K562 (cell line): ENCODE measurements at regions not wholly inside any gene's neighbourhood (a gene's known extent, or its start where the extent isn't known, plus 50 kb on each side); places are given as distances from the start of the nearest gene placed in this dataset.

Experiments used
- ATAC-seq: fragments of 200-7000 bp; cut with Tn5 transposase; 3 replicates; pipeline ENCODE4 v1.9.1; 2020; ENCODE audit warnings: moderate library complexity
- BruUV-seq: library from RNA; stranded (reverse); fragments of 400-500 nt; replicated peaks from 2 replicates; lab custom pipeline; 2021; lab: Mats Ljungman, UMichigan
- CTCF ChIA-PET: fragments of 300-600 bp; formaldehyde crosslinking; extraction: SDS; loops from one replicate; lab custom pipeline; 2021; ENCODE audit warnings: low intra/inter-chr PET ratio; lab: Yijun Ruan, JAX
- POLR2A ChIA-PET: fragments of 300-600, 350-650 bp; sonication (Branson Sonifier 250); formaldehyde crosslinking; extraction: SDS; loops from one replicate; lab custom pipeline; 2021; ENCODE audit warnings: antibody characterized with exemption, inconsistent platforms; lab: Yijun Ruan, JAX
- DNase-seq, 4 experiments: peaks; one replicate each; pipeline versions ENCODE4 v3.0.0 to v3.0.0-alpha.2; 2011 to 2018; ENCODE audit warnings: low spot score in 3 of 4, mixed read lengths in 3 of 4; ENCODE audit errors: extremely low read depth in 1 of 4
- FAIRE-seq: peaks from 2 replicates; lab custom pipeline; 2011; peaks lifted over from hg19 to GRCh38; lab: Jason Lieb, UNC
- H2AFZ ChIP-seq: 2 replicates; pipeline ENCODE4 v1.6.0; 2011; ENCODE audit warnings: low read depth, low read length, control low read depth, inconsistent platforms
- H3K27ac ChIP-seq: fragments of 200-600 bp; 3 replicates; pipeline ENCODE4 v1.8.0; 2011; ENCODE audit warnings: low read depth, mild to moderate bottlenecking, control low read depth, inconsistent platforms, low read length, moderate library complexity, mixed read lengths; ENCODE audit errors: extremely low read depth
- H3K27me3 ChIP-seq, 2 experiments: fragments of 300-600 bp in 1 of 2; 2 replicates in 1 of 2; 3 replicates in 1 of 2; pipeline versions ENCODE4 v1.6.0 to v1.8.0; 2011; ENCODE audit warnings: inconsistent platforms in 2 of 2, low read length in 2 of 2, mild to moderate bottlenecking in 1 of 2, mixed read lengths in 1 of 2, moderate library complexity in 1 of 2; ENCODE audit not compliant: control insufficient read depth in 2 of 2, insufficient read depth in 2 of 2
- H3K36me3 ChIP-seq: fragments of 300-600 bp; 3 replicates; pipeline ENCODE4 v1.8.0; 2011; ENCODE audit warnings: mild to moderate bottlenecking, low read length, inconsistent platforms; ENCODE audit not compliant: control insufficient read depth, insufficient read depth
- H3K4me1 ChIP-seq, 2 experiments: fragments of 200-600 bp in 1 of 2; replicated peaks in 1 of 2; 2 replicates in 1 of 2; 3 replicates in 1 of 2; pipeline versions ENCODE4 v1.5.1 to v1.8.0; 2011; ENCODE audit warnings: inconsistent platforms in 2 of 2, low read length in 2 of 2, mild to moderate bottlenecking in 1 of 2, mixed read lengths in 1 of 2, moderate library complexity in 1 of 2; ENCODE audit not compliant: control insufficient read depth in 2 of 2, insufficient read depth in 2 of 2
- H3K4me2 ChIP-seq: 2 replicates; pipeline ENCODE4 v1.6.1; 2011; ENCODE audit warnings: low read length, control low read depth, inconsistent platforms, mixed read lengths; ENCODE audit not compliant: insufficient read depth
- H3K4me3 ChIP-seq: fragments of 200-600 bp; sonication (generic), shearing (Covaris generic); 2 replicates; pipeline ENCODE4 v1.5.1; 2016; ENCODE audit warnings: control low read depth, inconsistent platforms
- H3K79me2 ChIP-seq: fragments of 200-600 bp; 3 replicates; pipeline ENCODE4 v1.8.0; 2011; ENCODE audit warnings: low read length, inconsistent platforms; ENCODE audit not compliant: control insufficient read depth, insufficient read depth
- H3K9ac ChIP-seq, 2 experiments: 2 replicates each; pipeline versions ENCODE4 v1.6.0 to v1.6.1; 2011; ENCODE audit warnings: low read depth in 2 of 2, low read length in 2 of 2, control low read depth in 1 of 2, inconsistent platforms in 1 of 2, mild to moderate bottlenecking in 1 of 2, mixed read lengths in 1 of 2; ENCODE audit not compliant: insufficient read depth in 1 of 2
- H3K9me1 ChIP-seq: one replicate; pipeline ENCODE4 v1.6.0; 2011; ENCODE audit warnings: inconsistent platforms, mild to moderate bottlenecking, low read length, moderate library complexity; ENCODE audit not compliant: control insufficient read depth, insufficient read depth
- H3K9me3 ChIP-seq: replicated peaks from 2 replicates; pipeline ENCODE4 v1.5.1; 2011; ENCODE audit warnings: low read depth, low read length, inconsistent platforms; ENCODE audit not compliant: control insufficient read depth, insufficient read depth
- H4K20me1 ChIP-seq: replicated peaks from 2 replicates; pipeline ENCODE4 v1.6.1; 2011; ENCODE audit warnings: low read length, inconsistent platforms, mixed read lengths; ENCODE audit not compliant: control insufficient read depth, insufficient read depth
- ADNP ChIP-seq: fragments of 200-800 bp; sonication (Bioruptor generic); IDR thresholded peaks from 2 replicates; pipeline ENCODE4 v1.6.1; 2016; ENCODE audit warnings: missing genetic modification characterization, missing compliant biosample characterization
- CCNT2 ChIP-seq: IDR thresholded peaks from 2 replicates; pipeline ENCODE4 v1.6.1; 2011; ENCODE audit warnings: borderline replicate concordance, low read depth, mild to moderate bottlenecking, moderate library complexity, mixed read lengths, low read length; ENCODE audit not compliant: insufficient read length; ENCODE audit errors: extremely low read depth
- HDAC1 ChIP-seq, 2 experiments: fragments of 450-650 bp; IDR thresholded peaks; 2 replicates each; pipeline ENCODE4 v1.6.1; 2016 to 2017; ENCODE audit warnings: inconsistent platforms in 1 of 2, mild to moderate bottlenecking in 1 of 2, moderate library complexity in 1 of 2
- HLTF ChIP-seq: fragments of 450-650 bp; IDR thresholded peaks from 2 replicates; pipeline ENCODE4 v1.6.1; 2016
- NFE2 ChIP-seq: IDR thresholded peaks from 2 replicates; pipeline ENCODE4 v1.6.1; 2014; ENCODE audit warnings: antibody characterized with exemption, low read depth
- NR0B1 ChIP-seq: fragments of 450-650 bp; IDR thresholded peaks from one replicate; pipeline ENCODE4 v1.6.1; 2018; ENCODE audit warnings: mild to moderate bottlenecking, moderate library complexity; ENCODE audit not compliant: partially characterized antibody
- PHF8 ChIP-seq: fragments of 200-600 bp; sonication (generic); IDR thresholded peaks from 2 replicates; pipeline ENCODE4 v1.6.1; 2012; ENCODE audit warnings: mixed run types, mild to moderate bottlenecking, inconsistent platforms, low read length, moderate library complexity, borderline replicate concordance
- ZBTB40 ChIP-seq, 2 experiments: fragments of 450-650 bp in 1 of 2; sonication (generic) in 1 of 2; formaldehyde crosslinking in 1 of 2; IDR thresholded peaks; 2 replicates each; pipeline versions ENCODE4 v1.7.1 to v1.9.0; 2016 to 2022; ENCODE audit warnings: inconsistent platforms in 1 of 2, mild to moderate bottlenecking in 1 of 2, missing genetic modification reagents in 1 of 2
- ZNF175 ChIP-seq: fragments of 200-800 bp; sonication (Bioruptor generic); IDR thresholded peaks from 2 replicates; pipeline ENCODE4 v1.6.1; 2016; ENCODE audit warnings: low read depth, mild to moderate bottlenecking, missing genetic modification characterization, missing compliant biosample characterization
- ZNF445 ChIP-seq: fragments of 250-450 bp; sonication (Bioruptor Pico); IDR thresholded peaks from 2 replicates; pipeline ENCODE4 v1.4.0; 2020; ENCODE audit warnings: low read depth, mild to moderate bottlenecking, moderate library complexity
- ZNF551 ChIP-seq: fragments of 250-450 bp; sonication (Bioruptor Pico); IDR thresholded peaks from 2 replicates; pipeline ENCODE4 v1.5.0; 2021; ENCODE audit warnings: mild to moderate bottlenecking, moderate library complexity
- WGBS: fragments of 100-300 bp; shearing (Covaris generic); methylation state at CpG from one replicate; pipeline ENCODE4 v1.1.6; 2016; ENCODE audit warnings: low coverage, mixed read lengths; ENCODE audit not compliant: insufficient coverage; ENCODE audit errors: missing lambda C conversion rate; 5-methylcytosine and 5-hydroxymethylcytosine counted together
- in situ Hi-C: fragments of 300-500 bp; cut with MboI; formaldehyde crosslinking; loops from 4 replicates; pipeline ENCODE4 v1.15.0; 2018; ENCODE audit warnings: inconsistent platforms, mixed read lengths
- intact Hi-C: fragments of 100-400 bp; cut with micrococcal nuclease; formaldehyde crosslinking; loops from 2 replicates; pipeline ENCODE4 v1.14.2; 2022

- ChIA-PET CTCF (no interaction called here), POLR2A (interaction anchor here (0.6 kb wide), 1 partner anchor 470 kb away, joined by 4 read pairs; no protein-coding TSS in a partner anchor)
- WGBS = 0% methylated on average over 5 of the region's 5 CpGs
- no peaks in the 10 kb centered on the region for H4K20me1 ChIP-seq
- no peaks in the 10 kb centered on the region for H3K36me3 ChIP-seq
- no peak overlapping the region for H3K27ac ChIP-seq
- H3K4me2 ChIP-seq = no peak overlapping the region
- FAIRE-seq = no peak
- H3K9me3 ChIP-seq = no peaks in the 10 kb centered on the region
- H3K27me3 ChIP-seq = no peaks in the 10 kb centered on the region; a peak in 1 of 5 replicates
- intact Hi-C loops (no loop called here), in situ Hi-C loops (no loop called here)
- no peaks in the 10 kb centered on the region for H3K9me1 ChIP-seq
- H3K4me3 ChIP-seq = no peak overlapping the region
- no peak for ATAC-seq
- DNase-seq = no peak
- H2AFZ ChIP-seq = no peak overlapping the region
- H3K9ac ChIP-seq = no peak overlapping the region
- no peaks in the 10 kb centered on the region for H3K79me2 ChIP-seq
- H3K4me1 ChIP-seq = no peaks in the 10 kb centered on the region
- no TSS peak for BruUV-seq
- TF ChIP-seq NFE2 (no peak), HLTF (no peak), HDAC1 (IDR thresholded peaks at IDR 0.05) (no peak), ZNF551 (CRISPR knock-in tag) (no peak), ZNF175 (CRISPR knock-in tag) (no peak), ADNP (tag) (no peak), ZNF445 (CRISPR knock-in tag) (no peak), NR0B1 (no peak), PHF8 (no peak), ZBTB40 (IDR thresholded peaks at IDR 0.05) (no peak), ZBTB40 (CRISPR knock-in tag; IDR thresholded peaks at IDR 0.05) (no peak), CCNT2 (no peak)
Measured at GRCh38 chr12:127431594-127431993, 835.4 kb upstream of the TMEM132C start.
